CD4-positive, alpha-beta memory T cell (primary cell): ENCODE measurements at regions not wholly inside any gene's neighbourhood (a gene's known extent, or its start where the extent isn't known, plus 50 kb on each side); places are given as distances from the start of the nearest gene placed in this dataset.

Source experiments
- CTCF ChIA-PET: fragments of 350-600 bp; sonication (Branson Sonifier 250); formaldehyde crosslinking; loops from one replicate; lab custom pipeline; 2021; ENCODE audit warnings: inconsistent platforms; ENCODE audit not compliant: partially characterized antibody; lab: Charles Lee
- POLR2A ChIA-PET: fragments of 350-600 bp; sonication (Branson Sonifier 250); formaldehyde crosslinking; loops from one replicate; lab custom pipeline; 2021; ENCODE audit not compliant: partially characterized antibody; lab: Charles Lee
- DNase-seq, 5 donors: peaks; one replicate each; pipeline versions ENCODE4 v3.0.0 to v3.0.0-alpha.2; 2020 to 2022; ENCODE audit warnings: mixed read lengths in 1 of 5
- H3K27ac ChIP-seq: one replicate; pipeline ENCODE4 v1.7.0; 2013; ENCODE audit warnings: low read depth, low read length
- H3K27me3 ChIP-seq: 2 replicates; pipeline ENCODE4 v1.7.0; 2013; ENCODE audit warnings: mild to moderate bottlenecking, low read length, moderate library complexity; ENCODE audit not compliant: insufficient read depth
- H3K36me3 ChIP-seq: 2 replicates; pipeline ENCODE4 v1.7.0; 2013; ENCODE audit warnings: mild to moderate bottlenecking, low read length, moderate library complexity; ENCODE audit not compliant: insufficient read depth
- H3K4me1 ChIP-seq: 2 replicates; pipeline ENCODE4 v1.7.0; 2013; ENCODE audit warnings: mild to moderate bottlenecking, low read length, moderate library complexity; ENCODE audit not compliant: insufficient read depth
- H3K4me3 ChIP-seq, 2 donors: one replicate each; pipeline ENCODE4 v1.7.0; 2013; ENCODE audit warnings: low read length in 2 of 2, mild to moderate bottlenecking in 1 of 2
- H3K9me3 ChIP-seq, 2 donors: one replicate each; pipeline ENCODE4 v1.7.0; 2013; ENCODE audit warnings: low read length in 2 of 2, control low read depth in 1 of 2; ENCODE audit not compliant: control insufficient read depth in 1 of 2
- H3K27ac Mint-ChIP-seq, 7 donors: one replicate each; pipeline ENCODE4 v1.8.0; 2020 to 2021; ENCODE audit warnings: mixed read lengths in 7 of 7, mild to moderate bottlenecking in 6 of 7, inconsistent platforms in 3 of 7, moderate library complexity in 3 of 7
- H3K27me3 Mint-ChIP-seq, 2 donors: one replicate each; pipeline ENCODE4 v1.8.0; 2020 to 2021; ENCODE audit warnings: mixed read lengths in 2 of 2
- H3K36me3 Mint-ChIP-seq, 2 donors: one replicate each; pipeline ENCODE4 v1.8.0; 2020 to 2021; ENCODE audit warnings: mixed read lengths in 2 of 2, inconsistent platforms in 1 of 2, mild to moderate bottlenecking in 1 of 2
- H3K4me1 Mint-ChIP-seq, 4 donors: one replicate each; pipeline ENCODE4 v1.8.0; 2020 to 2021; ENCODE audit warnings: mixed read lengths in 4 of 4, mild to moderate bottlenecking in 1 of 4
- H3K4me3 Mint-ChIP-seq, 8 donors: one replicate each; pipeline ENCODE4 v1.8.0; 2020 to 2021; ENCODE audit warnings: mixed read lengths in 8 of 8, mild to moderate bottlenecking in 7 of 8, moderate library complexity in 6 of 8, inconsistent platforms in 3 of 8
- H3K9me3 Mint-ChIP-seq, 8 donors: one replicate each; pipeline ENCODE4 v1.8.0; 2020 to 2021; ENCODE audit warnings: mixed read lengths in 8 of 8, mild to moderate bottlenecking in 5 of 8, inconsistent platforms in 3 of 8, moderate library complexity in 1 of 8
- intact Hi-C: fragments of 100-400 bp; cut with micrococcal nuclease; formaldehyde crosslinking; loops from one replicate; pipeline ENCODE4 v1.15.1; 2023

DNA sequence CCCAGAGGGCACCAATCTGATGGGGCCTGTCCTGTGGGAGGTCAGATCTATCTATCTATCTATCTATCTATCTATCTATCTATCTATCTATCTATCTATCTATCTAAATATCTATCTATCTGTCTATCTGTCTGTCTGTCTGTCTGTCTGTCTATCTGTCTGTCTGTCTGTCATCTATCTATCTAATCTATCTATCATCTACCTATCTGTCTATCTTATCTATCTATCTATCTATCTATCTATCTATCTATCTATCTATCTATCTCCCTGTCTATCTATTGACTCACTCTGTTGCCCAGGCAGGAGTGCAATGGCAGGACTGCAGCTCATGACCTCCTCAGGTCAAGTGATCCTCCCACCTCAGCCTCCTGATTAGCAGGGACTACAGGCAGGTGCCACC lies 155.7 kb upstream of the STX18 start:
- Mint-ChIP-seq H3K27me3 (no peaks in the 10 kb centered on the region), H3K9me3 (peaks cover 0 to 4% (median 0%) of the 10 kb centered on the region in 8 donors), H3K4me1 (no peaks in the 10 kb centered on the region), H3K4me3 (no peak overlapping the region), H3K27ac (no peak overlapping the region), H3K36me3 (peaks cover 1 to 25% of the 10 kb centered on the region in 2 donors)
- Histone ChIP-seq H3K27ac (no peak overlapping the region), H3K9me3 (no peaks in the 10 kb centered on the region), H3K4me3 (no peak overlapping the region), H3K27me3 (no peaks in the 10 kb centered on the region), H3K36me3 (no peaks in the 10 kb centered on the region), H3K4me1 (no peaks in the 10 kb centered on the region)
- intact Hi-C loops = no loop called here
- no peak for DNase-seq
- CTCF ChIA-PET = interaction anchor here (1.0 kb wide), 1 partner anchor 9 kb away, joined by 3 read pairs; no protein-coding TSS in a partner anchor
- POLR2A ChIA-PET = no interaction called here

GRCh38 chr4:4696530-4696929 lies 154.7 kb upstream of the STX18 start:
- CTCF ChIA-PET = interaction anchor here (1.0 kb wide), 1 partner anchor 8 kb away, joined by 3 read pairs; no protein-coding TSS in a partner anchor
- Histone ChIP-seq H3K4me3 (no peak overlapping the region), H3K36me3 (no peaks in the 10 kb centered on the region), H3K9me3 (no peaks in the 10 kb centered on the region), H3K4me1 (no peaks in the 10 kb centered on the region), H3K27ac (no peak overlapping the region), H3K27me3 (no peaks in the 10 kb centered on the region)
- peaks cover 7 to 31% of the 10 kb centered on the region in 2 donors for H3K36me3 Mint-ChIP-seq
- H3K27ac Mint-ChIP-seq = no peak overlapping the region
- H3K4me1 Mint-ChIP-seq = no peaks in the 10 kb centered on the region
- no peaks in the 10 kb centered on the region for H3K27me3 Mint-ChIP-seq
- no peak for DNase-seq
- no peak overlapping the region for H3K4me3 Mint-ChIP-seq
- peaks cover 0 to 3% (median 0%) of the 10 kb centered on the region in 8 donors for H3K9me3 Mint-ChIP-seq
- POLR2A ChIA-PET = no interaction called here
- intact Hi-C loops = no loop called here

- H3K27me3 Mint-ChIP-seq = no peaks in the 10 kb centered on the region
- peaks cover 0 to 5% (median 3%) of the 10 kb centered on the region in 8 donors for H3K9me3 Mint-ChIP-seq
- H3K4me1 Mint-ChIP-seq = no peaks in the 10 kb centered on the region
- no peaks in the 10 kb centered on the region for H3K36me3 ChIP-seq
- ChIA-PET POLR2A (no interaction called here), CTCF (no interaction called here)
- H3K4me3 Mint-ChIP-seq = peak overlapping the region in 1 of 8 donors; percentile 43
- H3K4me1 ChIP-seq = no peaks in the 10 kb centered on the region
- no peaks in the 10 kb centered on the region for H3K27me3 ChIP-seq
- intact Hi-C loops = no loop called here
- DNase-seq = no peak
- H3K36me3 Mint-ChIP-seq = peaks cover 12 to 38% of the 10 kb centered on the region in 2 donors
- H3K27ac ChIP-seq = no peak overlapping the region
- H3K9me3 ChIP-seq = no peaks in the 10 kb centered on the region
- no peak overlapping the region for H3K4me3 ChIP-seq
- H3K27ac Mint-ChIP-seq = peak overlapping the region in 1 of 7 donors; percentile 58
These were observed 153.6 kb upstream of the STX18 start for GRCh38 chr4:4695497-4695896.

DNA sequence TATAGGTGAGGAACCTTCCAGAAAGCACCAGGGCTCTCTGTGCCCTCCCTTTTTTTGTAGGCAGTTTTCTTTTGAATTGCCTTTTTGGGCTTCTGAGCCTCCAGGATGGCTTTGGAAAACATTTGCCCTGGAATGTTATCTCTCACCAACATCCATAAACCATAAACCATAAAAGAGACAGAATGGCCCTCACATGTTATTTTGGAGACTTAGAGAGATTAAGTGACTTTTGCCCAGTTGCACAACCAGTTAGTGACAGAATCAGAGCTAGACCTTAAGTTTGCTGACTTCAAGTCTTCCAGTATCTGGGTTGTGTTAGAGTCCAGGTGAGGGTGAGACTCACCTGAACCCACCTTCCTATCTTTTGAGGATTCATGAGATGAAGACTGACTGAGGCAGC lies 153.0 kb upstream of the STX18 start:
- ChIA-PET POLR2A (no interaction called here), CTCF (no interaction called here)
- no peaks in the 10 kb centered on the region for H3K36me3 ChIP-seq
- no peak overlapping the region for H3K27ac ChIP-seq
- no peaks in the 10 kb centered on the region for H3K27me3 ChIP-seq
- no peaks in the 10 kb centered on the region for H3K4me1 ChIP-seq
- peaks cover 16 to 43% of the 10 kb centered on the region in 2 donors for H3K36me3 Mint-ChIP-seq
- intact Hi-C loops = no loop called here
- no peaks in the 10 kb centered on the region for H3K4me1 Mint-ChIP-seq
- H3K4me3 Mint-ChIP-seq = no peak overlapping the region
- no peak overlapping the region for H3K4me3 ChIP-seq
- H3K27ac Mint-ChIP-seq = no peak overlapping the region
- DNase-seq = no peak
- H3K9me3 Mint-ChIP-seq = peaks cover 0 to 10% (median 3%) of the 10 kb centered on the region in 8 donors
- H3K27me3 Mint-ChIP-seq = no peaks in the 10 kb centered on the region
- H3K9me3 ChIP-seq = no peaks in the 10 kb centered on the region

- no peaks in the 10 kb centered on the region for H3K27me3 Mint-ChIP-seq
- H3K4me1 Mint-ChIP-seq = no peaks in the 10 kb centered on the region
- H3K36me3 Mint-ChIP-seq = peaks cover 19 to 48% of the 10 kb centered on the region in 2 donors
- Histone ChIP-seq H3K27me3 (no peaks in the 10 kb centered on the region), H3K4me3 (no peak overlapping the region), H3K9me3 (no peaks in the 10 kb centered on the region), H3K4me1 (no peaks in the 10 kb centered on the region), H3K36me3 (no peaks in the 10 kb centered on the region), H3K27ac (no peak overlapping the region)
- H3K4me3 Mint-ChIP-seq = no peak overlapping the region
- H3K9me3 Mint-ChIP-seq = peaks cover 0 to 10% (median 3%) of the 10 kb centered on the region in 8 donors
- no peak for DNase-seq
- ChIA-PET POLR2A (no interaction called here), CTCF (no interaction called here)
- intact Hi-C loops = no loop called here
- no peak overlapping the region for H3K27ac Mint-ChIP-seq
These were observed 152.5 kb upstream of the STX18 start for GRCh38 chr4:4694296-4694772.

DNA sequence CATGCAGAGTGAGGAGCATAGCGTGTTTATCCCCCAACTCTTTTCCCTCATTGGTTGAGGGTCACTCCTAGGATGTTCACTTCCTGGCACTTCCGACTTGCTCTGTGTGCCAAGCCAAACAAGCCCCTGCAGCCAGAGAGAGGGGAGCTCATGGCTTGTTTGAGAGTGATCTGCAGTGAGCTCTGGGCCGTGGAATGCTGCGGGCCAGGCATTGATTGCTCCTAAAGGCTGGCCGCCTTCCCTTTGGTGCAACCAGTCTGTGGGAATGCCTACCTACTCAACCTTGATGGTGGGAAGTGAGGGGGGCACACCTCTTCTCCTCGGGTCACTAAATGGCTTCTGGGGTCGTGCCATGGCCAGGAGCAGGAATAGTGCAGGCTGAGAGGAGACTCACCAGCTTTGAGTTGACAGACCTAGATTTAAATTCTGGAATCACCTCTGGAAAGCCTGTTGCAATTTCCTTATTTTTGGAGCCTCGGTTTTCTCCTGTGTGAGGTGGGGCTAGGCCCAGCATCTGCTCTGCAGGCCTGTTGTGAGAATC lies 152.0 kb upstream of the STX18 start:
- H3K27me3 ChIP-seq = no peaks in the 10 kb centered on the region
- POLR2A ChIA-PET = no interaction called here
- H3K36me3 ChIP-seq = no peaks in the 10 kb centered on the region
- H3K27ac Mint-ChIP-seq = no peak overlapping the region
- CTCF ChIA-PET = no interaction called here
- no peaks in the 10 kb centered on the region for H3K27me3 Mint-ChIP-seq
- intact Hi-C loops = no loop called here
- peaks cover 0 to 10% (median 3%) of the 10 kb centered on the region in 8 donors for H3K9me3 Mint-ChIP-seq
- no peaks in the 10 kb centered on the region for H3K4me1 Mint-ChIP-seq
- H3K9me3 ChIP-seq = no peaks in the 10 kb centered on the region
- H3K27ac ChIP-seq = no peak overlapping the region
- no peak overlapping the region for H3K4me3 ChIP-seq
- no peaks in the 10 kb centered on the region for H3K4me1 ChIP-seq
- H3K36me3 Mint-ChIP-seq = peaks cover 19 to 52% of the 10 kb centered on the region in 2 donors
- H3K4me3 Mint-ChIP-seq = no peak overlapping the region
- DNase-seq = no peak

DNA sequence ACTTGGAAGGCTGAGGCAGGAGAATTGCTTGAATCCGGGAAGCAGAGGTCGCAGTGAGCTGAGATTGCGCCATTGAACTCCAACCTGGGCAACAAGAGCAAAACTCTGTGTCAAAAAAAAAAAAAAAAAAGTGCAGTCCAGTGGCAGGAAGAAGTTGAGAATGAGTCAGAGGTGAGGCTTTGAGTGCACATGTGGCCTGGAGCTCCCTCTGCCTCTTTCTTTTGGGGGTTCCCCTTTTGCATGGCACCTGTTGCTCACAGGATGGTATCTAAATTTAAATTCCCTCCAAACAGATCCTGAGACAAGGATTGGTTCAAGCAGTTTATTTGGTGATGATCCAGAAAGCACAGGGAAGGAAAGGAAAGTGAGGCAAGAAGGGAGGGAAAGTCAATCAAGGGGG lies 151.4 kb upstream of the STX18 start:
- no peaks in the 10 kb centered on the region for H3K4me1 Mint-ChIP-seq
- CTCF ChIA-PET = no interaction called here
- POLR2A ChIA-PET = no interaction called here
- intact Hi-C loops = no loop called here
- Histone ChIP-seq H3K36me3 (no peaks in the 10 kb centered on the region), H3K4me3 (no peak overlapping the region), H3K27ac (no peak overlapping the region), H3K4me1 (no peaks in the 10 kb centered on the region), H3K9me3 (no peaks in the 10 kb centered on the region), H3K27me3 (no peaks in the 10 kb centered on the region)
- H3K4me3 Mint-ChIP-seq = no peak overlapping the region
- peaks cover 23 to 54% of the 10 kb centered on the region in 2 donors for H3K36me3 Mint-ChIP-seq
- H3K27me3 Mint-ChIP-seq = no peaks in the 10 kb centered on the region
- peaks cover 0 to 10% (median 3%) of the 10 kb centered on the region in 8 donors for H3K9me3 Mint-ChIP-seq
- DNase-seq = no peak
- H3K27ac Mint-ChIP-seq = no peak overlapping the region
